M059J (cell line): ENCODE measurements at regions not wholly inside any gene's neighbourhood (a gene's known extent, or its start where the extent isn't known, plus 50 kb on each side); places are given as distances from the start of the nearest gene placed in this dataset.
"Not testable (repeated sequence)": the region's sequence is repeated elsewhere in the genome, so short reads cannot be mapped to it uniquely, and the experiment has no call there.

ENCODE experiments used
- DNase-seq: peaks from one replicate; pipeline ENCODE4 v3.0.0-alpha.2; 2012; ENCODE audit warnings: low read depth

- DNase-seq = no peak
Measured at GRCh38 chr7:94174375-94174774, 170.2 kb upstream of the BET1 start.

GRCh38 chr7:94174956-94175355 lies 170.8 kb upstream of the BET1 start:
- DNase-seq = no peak

GRCh38 chr7:94176694-94177200 lies 172.6 kb upstream of the BET1 start:
- DNase-seq = no peak

- no peak for DNase-seq
Measured at GRCh38 chr7:94177441-94177840, 173.3 kb upstream of the BET1 start.

- no peak for DNase-seq
Measured at GRCh38 chr7:94178230-94178629, 174.1 kb upstream of the BET1 start.

GRCh38 chr7:94179466-94179865 lies 175.3 kb upstream of the BET1 start:
- no peak for DNase-seq

GRCh38 chr7:94182066-94182465 lies 177.9 kb upstream of the BET1 start:
- peak; percentile 88 for DNase-seq

- DNase-seq = no peak
Measured at GRCh38 chr7:94182721-94183120, 178.6 kb upstream of the BET1 start.

- peak; percentile 100 for DNase-seq
Measured at GRCh38 chr7:94183289-94183749, 179.2 kb upstream of the BET1 start.

- DNase-seq = no peak
Measured at GRCh38 chr7:94183891-94184290, 179.7 kb upstream of the BET1 start.

GRCh38 chr7:94188350-94188749 lies 184.2 kb upstream of the BET1 start:
- no peak for DNase-seq

GRCh38 chr7:94190599-94191061 lies 186.5 kb upstream of the BET1 start:
- DNase-seq = peak; percentile 95

- not testable (repeated sequence) for DNase-seq
Measured at GRCh38 chr7:94194426-94194825, 190.3 kb upstream of the BET1 start.

- no peak for DNase-seq
Measured at GRCh38 chr7:94195201-94195600, 191.0 kb upstream of the BET1 start.

- no peak for DNase-seq
Measured at GRCh38 chr7:94195813-94196212, 191.7 kb upstream of the BET1 start.

GRCh38 chr7:94205529-94205928 lies 189.2 kb upstream of the COL1A2 start:
- no peak for DNase-seq

- DNase-seq = no peak
Measured at GRCh38 chr7:94206295-94206694, 188.4 kb upstream of the COL1A2 start.

- no peak for DNase-seq
Measured at GRCh38 chr7:94212160-94212559, 182.5 kb upstream of the COL1A2 start.

- DNase-seq = no peak
Measured at GRCh38 chr7:94216944-94217461, 177.7 kb upstream of the COL1A2 start.

GRCh38 chr7:94217766-94218165 lies 176.9 kb upstream of the COL1A2 start:
- no peak for DNase-seq

- no peak for DNase-seq
Measured at GRCh38 chr7:94222516-94222915, 172.2 kb upstream of the COL1A2 start.

- peak; percentile 68 for DNase-seq
Measured at GRCh38 chr7:94223375-94224084, 171.2 kb upstream of the COL1A2 start.

- no peak for DNase-seq
Measured at GRCh38 chr7:94228223-94228622, 166.5 kb upstream of the COL1A2 start.
